ENCODE measurements at regions not wholly inside any gene's neighbourhood (a gene's known extent, or its start where the extent isn't known, plus 50 kb on each side); places are given as distances from the start of the nearest gene placed in this dataset.

- no peak overlapping the region for H3K27ac Mint-ChIP-seq
- Histone ChIP-seq H3K4me3 (no peak overlapping the region), H3K9me2 (ENCODE audit: insufficient read depth) (no peaks in the 10 kb centered on the region), H4K20me1 (replicated peaks; ENCODE audit: insufficient read depth) (peaks cover 28% of the 10 kb centered on the region), H3K27ac (ENCODE audit: low read depth) (no peak overlapping the region), H2AFZ (no peak overlapping the region), H3K4me1 (ENCODE audit: insufficient read depth) (peaks cover 22% of the 10 kb centered on the region), H3K4me2 (no peak overlapping the region), H3K27me3 (ENCODE audit: insufficient read depth) (peaks cover 40% of the 10 kb centered on the region), H3K79me2 (replicated peaks; ENCODE audit: insufficient read depth) (peaks cover 7% of the 10 kb centered on the region; the same call in 1 of the 2 replicates), H3K36me3 (ENCODE audit: insufficient read depth) (no peaks in the 10 kb centered on the region), H3F3A (replicated peaks; ENCODE audit: low read depth) (no peaks in the 10 kb centered on the region)
- no peak overlapping the region for H3K4me3 Mint-ChIP-seq
- peaks cover 27% of the 10 kb centered on the region for H3K4me1 Mint-ChIP-seq
- DNase-seq (ENCODE audit: low spot score) (no peak), ATAC-seq (no peak; the same call in 2 of the 3 replicates)
- H3K36me3 Mint-ChIP-seq (ENCODE audit: low read depth) = no peaks in the 10 kb centered on the region
- H3K27me3 Mint-ChIP-seq (ENCODE audit: insufficient read depth, low read depth, poor library complexity) = peaks cover 4% of the 10 kb centered on the region
- no peak for TF ChIP-seq NANOG (IDR thresholded peaks at IDR 0.05; ENCODE audit: borderline replicate concordance)
- no peak for TF ChIP-seq ZNF331 (CRISPR knock-in tag; IDR thresholded peaks at IDR 0.05; ENCODE audit: low read depth)
- TF ChIP-seq REST (IDR thresholded peaks at IDR 0.05; ENCODE audit: unreplicated experiment) = no peak
- TF ChIP-seq ETS1 (IDR thresholded peaks at IDR 0.05) = no peak
- no peak for TF ChIP-seq EZH2 (IDR thresholded peaks at IDR 0.05; ENCODE audit: low read depth, unreplicated experiment)
- TF ChIP-seq ZNF462 (CRISPR knock-in tag; IDR thresholded peaks at IDR 0.05) = no peak
- TF ChIP-seq, protein P1, sequence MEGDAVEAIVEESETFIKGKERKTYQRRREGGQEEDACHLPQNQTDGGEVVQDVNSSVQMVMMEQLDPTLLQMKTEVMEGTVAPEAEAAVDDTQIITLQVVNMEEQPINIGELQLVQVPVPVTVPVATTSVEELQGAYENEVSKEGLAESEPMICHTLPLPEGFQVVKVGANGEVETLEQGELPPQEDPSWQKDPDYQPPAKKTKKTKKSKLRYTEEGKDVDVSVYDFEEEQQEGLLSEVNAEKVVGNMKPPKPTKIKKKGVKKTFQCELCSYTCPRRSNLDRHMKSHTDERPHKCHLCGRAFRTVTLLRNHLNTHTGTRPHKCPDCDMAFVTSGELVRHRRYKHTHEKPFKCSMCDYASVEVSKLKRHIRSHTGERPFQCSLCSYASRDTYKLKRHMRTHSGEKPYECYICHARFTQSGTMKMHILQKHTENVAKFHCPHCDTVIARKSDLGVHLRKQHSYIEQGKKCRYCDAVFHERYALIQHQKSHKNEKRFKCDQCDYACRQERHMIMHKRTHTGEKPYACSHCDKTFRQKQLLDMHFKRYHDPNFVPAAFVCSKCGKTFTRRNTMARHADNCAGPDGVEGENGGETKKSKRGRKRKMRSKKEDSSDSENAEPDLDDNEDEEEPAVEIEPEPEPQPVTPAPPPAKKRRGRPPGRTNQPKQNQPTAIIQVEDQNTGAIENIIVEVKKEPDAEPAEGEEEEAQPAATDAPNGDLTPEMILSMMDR (conservative IDR thresholded peaks at IDR 0.05; ENCODE audit: low read depth in 2 of 2) = no peak
- no peak for TF ChIP-seq ZNF114 (CRISPR knock-in tag; IDR thresholded peaks at IDR 0.05)
- TF ChIP-seq POLR2AphosphoS5 (IDR thresholded peaks at IDR 0.05; ENCODE audit: low read depth) = no peak
- no peak for TF ChIP-seq JUNB (IDR thresholded peaks at IDR 0.05; ENCODE audit: unreplicated experiment)
- TF ChIP-seq STAT1 (IDR thresholded peaks at IDR 0.05; ENCODE audit: unreplicated experiment) = no peak
- TF ChIP-seq CREB1 (CRISPR knock-in tag; IDR thresholded peaks at IDR 0.05; ENCODE audit: low read depth) = no peak
- TF ChIP-seq EZH2phosphoT487 (IDR thresholded peaks at IDR 0.05; ENCODE audit: unreplicated experiment) = no peak
- H3K9me3 Mint-ChIP-seq = no peaks in the 10 kb centered on the region
Observed at GRCh38 chr12:67034110-67034879, 234.9 kb upstream of the CAND1 start.
